ENCODE measurements at regions not wholly inside any gene's neighbourhood (a gene's known extent, or its start where the extent isn't known, plus 50 kb on each side); places are given as distances from the start of the nearest gene placed in this dataset.

DNA sequence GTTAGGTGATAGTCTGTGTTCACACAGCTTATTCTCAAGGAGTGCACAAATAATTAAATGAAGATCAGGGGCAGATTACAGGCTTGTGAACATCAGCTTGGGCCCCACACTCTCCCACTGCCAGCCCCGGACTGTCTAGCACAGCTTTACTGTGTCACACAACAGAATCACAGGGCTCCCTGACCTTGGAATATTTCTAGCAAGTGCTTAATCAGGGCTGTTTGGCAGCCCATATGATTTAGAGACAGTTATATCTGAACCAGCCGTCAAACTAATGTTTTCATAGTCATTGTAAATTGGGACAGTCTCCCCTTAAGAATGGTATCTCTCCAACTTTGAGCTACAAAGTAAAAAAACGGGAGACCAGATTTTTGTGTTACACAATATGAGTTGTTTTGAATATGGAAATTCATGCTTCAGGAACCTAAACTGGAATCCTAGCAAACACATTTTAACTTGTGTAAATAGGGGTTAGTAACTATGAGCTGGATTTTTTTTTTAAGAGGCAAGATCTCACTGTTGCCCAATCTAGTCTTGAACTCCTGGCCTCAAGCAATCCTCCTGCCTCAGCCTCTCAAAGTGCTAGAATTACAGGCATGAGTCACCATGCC is 517.6 kb downstream of the BNC2 start:
- TF ChIP-seq, protein P1, sequence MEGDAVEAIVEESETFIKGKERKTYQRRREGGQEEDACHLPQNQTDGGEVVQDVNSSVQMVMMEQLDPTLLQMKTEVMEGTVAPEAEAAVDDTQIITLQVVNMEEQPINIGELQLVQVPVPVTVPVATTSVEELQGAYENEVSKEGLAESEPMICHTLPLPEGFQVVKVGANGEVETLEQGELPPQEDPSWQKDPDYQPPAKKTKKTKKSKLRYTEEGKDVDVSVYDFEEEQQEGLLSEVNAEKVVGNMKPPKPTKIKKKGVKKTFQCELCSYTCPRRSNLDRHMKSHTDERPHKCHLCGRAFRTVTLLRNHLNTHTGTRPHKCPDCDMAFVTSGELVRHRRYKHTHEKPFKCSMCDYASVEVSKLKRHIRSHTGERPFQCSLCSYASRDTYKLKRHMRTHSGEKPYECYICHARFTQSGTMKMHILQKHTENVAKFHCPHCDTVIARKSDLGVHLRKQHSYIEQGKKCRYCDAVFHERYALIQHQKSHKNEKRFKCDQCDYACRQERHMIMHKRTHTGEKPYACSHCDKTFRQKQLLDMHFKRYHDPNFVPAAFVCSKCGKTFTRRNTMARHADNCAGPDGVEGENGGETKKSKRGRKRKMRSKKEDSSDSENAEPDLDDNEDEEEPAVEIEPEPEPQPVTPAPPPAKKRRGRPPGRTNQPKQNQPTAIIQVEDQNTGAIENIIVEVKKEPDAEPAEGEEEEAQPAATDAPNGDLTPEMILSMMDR (IDR thresholded peaks at IDR 0.05; ENCODE audit: low read depth, low read length): no peak
- no peak for DNase-seq (ENCODE audit: extremely low read depth, low read depth)

DNA sequence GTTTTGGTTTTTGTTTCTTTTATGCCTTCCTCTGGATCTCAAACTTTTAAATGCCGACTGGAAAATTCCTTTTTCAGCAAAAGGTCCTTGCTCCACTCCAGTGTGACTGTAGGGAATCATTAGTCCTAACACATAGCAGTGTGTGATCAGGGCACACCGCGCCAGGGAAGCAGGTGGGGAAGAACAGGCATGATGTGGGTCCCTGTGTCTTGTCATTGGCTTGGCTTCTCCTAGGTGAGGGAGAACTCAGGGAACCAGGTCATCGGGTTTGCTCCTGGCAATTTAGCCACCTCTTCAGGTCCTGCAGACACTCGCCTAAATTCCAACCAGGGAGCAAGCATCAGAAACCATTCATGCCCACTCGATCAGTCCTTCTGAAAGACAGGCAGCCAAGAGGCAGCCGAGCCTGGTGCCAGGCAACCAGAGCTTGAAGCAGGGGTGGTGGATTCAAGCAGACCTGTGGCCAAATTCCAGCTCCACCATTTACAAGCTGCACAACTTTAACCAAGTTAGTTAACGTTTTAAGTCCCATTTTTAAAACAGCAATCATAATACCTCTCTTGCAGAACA is 514.2 kb downstream of the BNC2 start:
- DNase-seq (ENCODE audit: extremely low read depth, low read depth): no peak
- TF ChIP-seq, protein P1 (IDR thresholded peaks at IDR 0.05; ENCODE audit: low read depth, low read length): no peak

DNA sequence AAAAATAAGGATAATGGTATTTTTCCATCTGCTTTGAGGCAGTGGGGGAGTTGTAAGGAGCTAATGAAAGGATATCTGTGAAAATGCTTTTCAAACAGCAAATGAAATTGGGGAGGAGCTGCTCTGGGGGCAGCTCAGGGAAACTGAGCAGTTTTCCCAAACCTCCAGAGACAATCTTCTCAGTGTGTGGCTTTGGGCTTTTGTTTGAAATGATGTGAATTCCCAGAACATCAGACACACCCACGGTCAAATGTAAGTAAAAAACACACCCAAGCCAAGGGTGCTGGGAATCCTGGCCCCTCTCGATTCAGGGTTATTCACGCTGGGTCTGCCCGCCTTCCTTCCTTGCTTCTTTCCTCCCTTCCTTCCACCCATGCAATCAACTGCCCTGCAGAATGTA is 512.6 kb downstream of the BNC2 start:
- no peak for DNase-seq (ENCODE audit: extremely low read depth, low read depth)
- TF ChIP-seq, protein P1 (IDR thresholded peaks at IDR 0.05; ENCODE audit: low read depth, low read length): no peak

DNA sequence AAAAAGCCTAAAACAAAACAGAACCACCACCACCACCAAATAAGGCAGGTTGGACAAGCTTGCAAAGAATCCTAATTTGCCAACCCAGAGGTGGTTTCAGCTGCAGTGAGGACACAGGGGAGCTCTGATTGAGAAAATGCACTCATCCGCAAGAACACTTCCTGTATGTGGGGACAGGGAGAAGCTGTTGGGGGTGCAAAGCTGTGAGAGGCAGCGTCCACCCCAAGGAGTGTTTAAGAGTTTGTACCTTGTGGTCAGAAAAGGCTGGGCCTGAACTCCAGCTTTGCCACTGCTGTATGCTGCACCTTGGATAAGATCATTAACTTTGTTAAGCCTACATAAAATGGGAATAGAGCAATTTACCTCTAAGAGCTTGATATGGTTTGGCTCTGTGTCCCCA is 511.7 kb downstream of the BNC2 start:
- TF ChIP-seq, protein P1 (IDR thresholded peaks at IDR 0.05; ENCODE audit: low read depth, low read length): no peak
- no peak for DNase-seq (ENCODE audit: extremely low read depth, low read depth)
